Sigmoid colon (tissue), 4 donors: ENCODE measurements at regions not wholly inside any gene's neighbourhood (a gene's known extent, or its start where the extent isn't known, plus 50 kb on each side); places are given as distances from the start of the nearest gene placed in this dataset.

Experiments
- EP300 ChIP-seq, 4 donors: sonication (generic); formaldehyde crosslinking; IDR thresholded peaks; one replicate each; pipeline ENCODE4 v1.6.1; 2017; ENCODE audit warnings: antibody characterized with exemption in 4 of 4
- POLR2A ChIP-seq, 2 donors: fragments of 450-650 bp; IDR thresholded peaks; one replicate each; pipeline ENCODE4 v1.6.1; 2016; ENCODE audit warnings: antibody characterized with exemption in 2 of 2, mild to moderate bottlenecking in 2 of 2, moderate library complexity in 2 of 2
- POLR2AphosphoS5 ChIP-seq, 4 donors: sonication (generic); formaldehyde crosslinking; IDR thresholded peaks; one replicate each; pipeline ENCODE4 v1.6.1; 2017; ENCODE audit warnings: antibody characterized with exemption in 4 of 4
- TF ChIP-seq, protein P1 (sequence below), 4 experiments: fragments of 450-650 bp in 3 of 4; fragments of 200-600 bp in 1 of 4; IDR thresholded peaks; one replicate each; pipeline ENCODE4 v1.5.1; 2016 to 2019; ENCODE audit warnings: antibody characterized with exemption in 4 of 4, mild to moderate bottlenecking in 3 of 4, moderate library complexity in 2 of 4

DNA sequence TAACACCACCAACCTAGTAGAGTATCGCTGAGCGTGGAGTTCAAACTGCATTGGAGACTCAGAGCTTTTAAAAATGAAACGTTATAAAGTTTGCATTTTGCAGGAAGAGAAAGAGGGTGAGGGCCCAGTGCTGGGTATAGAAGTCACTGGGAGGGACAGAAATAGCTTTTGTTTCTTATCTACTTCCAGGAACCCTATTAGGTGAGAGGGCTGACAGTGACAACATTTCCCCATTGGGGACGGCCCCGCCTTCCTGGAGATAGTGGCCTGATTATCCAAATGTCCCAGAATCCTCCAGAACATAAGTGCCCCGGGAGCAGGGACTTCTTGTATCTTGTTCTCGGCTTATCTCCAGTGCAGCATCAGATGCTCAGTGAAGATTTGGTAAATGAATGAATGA is 574.9 kb downstream of the PTPRU start:
- TF ChIP-seq, protein P1, sequence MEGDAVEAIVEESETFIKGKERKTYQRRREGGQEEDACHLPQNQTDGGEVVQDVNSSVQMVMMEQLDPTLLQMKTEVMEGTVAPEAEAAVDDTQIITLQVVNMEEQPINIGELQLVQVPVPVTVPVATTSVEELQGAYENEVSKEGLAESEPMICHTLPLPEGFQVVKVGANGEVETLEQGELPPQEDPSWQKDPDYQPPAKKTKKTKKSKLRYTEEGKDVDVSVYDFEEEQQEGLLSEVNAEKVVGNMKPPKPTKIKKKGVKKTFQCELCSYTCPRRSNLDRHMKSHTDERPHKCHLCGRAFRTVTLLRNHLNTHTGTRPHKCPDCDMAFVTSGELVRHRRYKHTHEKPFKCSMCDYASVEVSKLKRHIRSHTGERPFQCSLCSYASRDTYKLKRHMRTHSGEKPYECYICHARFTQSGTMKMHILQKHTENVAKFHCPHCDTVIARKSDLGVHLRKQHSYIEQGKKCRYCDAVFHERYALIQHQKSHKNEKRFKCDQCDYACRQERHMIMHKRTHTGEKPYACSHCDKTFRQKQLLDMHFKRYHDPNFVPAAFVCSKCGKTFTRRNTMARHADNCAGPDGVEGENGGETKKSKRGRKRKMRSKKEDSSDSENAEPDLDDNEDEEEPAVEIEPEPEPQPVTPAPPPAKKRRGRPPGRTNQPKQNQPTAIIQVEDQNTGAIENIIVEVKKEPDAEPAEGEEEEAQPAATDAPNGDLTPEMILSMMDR (IDR thresholded peaks at IDR 0.05) = no peak
- no peak for TF ChIP-seq EP300 (IDR thresholded peaks at IDR 0.05)
- no peak for TF ChIP-seq POLR2A (IDR thresholded peaks at IDR 0.05)
- no peak for TF ChIP-seq POLR2AphosphoS5 (IDR thresholded peaks at IDR 0.05)
